ENCODE measurements at regions not wholly inside any gene's neighbourhood (a gene's known extent, or its start where the extent isn't known, plus 50 kb on each side); places are given as distances from the start of the nearest gene placed in this dataset.

- TF ChIP-seq RAD21 (IDR thresholded peaks at IDR 0.05) (no peak), CTCF (IDR thresholded peaks at IDR 0.05; ENCODE audit: low read depth, low read length, missing input control) (no peak), EGR1 (IDR thresholded peaks at IDR 0.05; ENCODE audit: low read depth in 2 of 2) (no peak), REST (IDR thresholded peaks at IDR 0.05) (no peak), YY1 (IDR thresholded peaks at IDR 0.05) (no peak)
Observed at GRCh38 chr13:34879851-34880250, 62.2 kb upstream of the NBEA start.

All from liver (tissue), 3 donors.